ENCODE measurements at regions not wholly inside any gene's neighbourhood (a gene's known extent, or its start where the extent isn't known, plus 50 kb on each side); places are given as distances from the start of the nearest gene placed in this dataset.

DNA sequence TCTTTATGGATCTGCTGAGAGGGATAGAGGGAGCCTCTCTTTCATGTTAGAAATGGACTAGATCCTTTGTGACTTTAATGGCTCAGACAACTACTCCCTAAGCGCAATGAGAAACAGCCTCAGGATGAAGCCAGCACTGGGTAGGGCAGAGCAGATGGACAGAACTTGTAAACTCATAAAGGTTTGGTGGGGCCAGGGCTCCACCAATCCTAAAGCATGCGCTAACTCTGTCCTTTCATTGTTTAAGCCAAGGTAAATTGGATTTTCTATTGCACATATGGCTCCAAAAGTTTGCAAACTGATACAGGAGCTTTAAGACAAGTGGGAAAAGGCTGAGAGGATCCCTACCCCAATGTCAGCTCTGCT lies 178.1 kb upstream of the MEOX2 start:
- no peaks in the 10 kb centered on the region for H3K79me2 ChIP-seq (ENCODE audit: control insufficient read depth, insufficient read depth, low read length)
- no peaks in the 10 kb centered on the region for H4K20me1 ChIP-seq (replicated peaks; ENCODE audit: control insufficient read depth, insufficient read depth, low read length)
- no peak overlapping the region for H2AFZ ChIP-seq (ENCODE audit: low read depth, low read length)
- POLR2A ChIA-PET, result no interaction called here
- no peaks in the 10 kb centered on the region for H3K4me1 ChIP-seq (replicated peaks in 1 of 2; ENCODE audit: control insufficient read depth in 2 of 2, insufficient read depth in 2 of 2, low read length in 2 of 2)
- H3K4me3 ChIP-seq, result no peak overlapping the region
- no peak overlapping the region for H3K4me2 ChIP-seq (ENCODE audit: insufficient read depth, low read length)
- in situ Hi-C loops (cut with MboI), result no loop called here
- no peak overlapping the region for H3K9ac ChIP-seq (ENCODE audit: insufficient read depth in 1 of 2, low read depth in 2 of 2, low read length in 2 of 2)
- no peak for ATAC-seq
- no peaks in the 10 kb centered on the region for H3K9me1 ChIP-seq (ENCODE audit: control insufficient read depth, insufficient read depth, low read length)
- no peaks in the 10 kb centered on the region for H3K27me3 ChIP-seq (ENCODE audit: control insufficient read depth in 2 of 2, insufficient read depth in 2 of 2, low read length in 2 of 2)
- TF ChIP-seq, protein P1, sequence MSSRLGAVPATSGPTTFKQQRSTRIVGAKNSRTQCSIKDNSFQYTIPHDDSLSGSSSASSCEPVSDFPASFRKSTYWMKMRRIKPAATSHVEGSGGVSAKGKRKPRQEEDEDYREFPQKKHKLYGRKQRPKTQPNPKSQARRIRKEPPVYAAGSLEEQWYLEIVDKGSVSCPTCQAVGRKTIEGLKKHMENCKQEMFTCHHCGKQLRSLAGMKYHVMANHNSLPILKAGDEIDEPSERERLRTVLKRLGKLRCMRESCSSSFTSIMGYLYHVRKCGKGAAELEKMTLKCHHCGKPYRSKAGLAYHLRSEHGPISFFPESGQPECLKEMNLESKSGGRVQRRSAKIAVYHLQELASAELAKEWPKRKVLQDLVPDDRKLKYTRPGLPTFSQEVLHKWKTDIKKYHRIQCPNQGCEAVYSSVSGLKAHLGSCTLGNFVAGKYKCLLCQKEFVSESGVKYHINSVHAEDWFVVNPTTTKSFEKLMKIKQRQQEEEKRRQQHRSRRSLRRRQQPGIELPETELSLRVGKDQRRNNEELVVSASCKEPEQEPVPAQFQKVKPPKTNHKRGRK (tag; IDR thresholded peaks at IDR 0.05), result no peak
- TF ChIP-seq STAT5B (CRISPR knock-in tag; IDR thresholded peaks at IDR 0.05) (no peak), HDAC2 (IDR thresholded peaks at IDR 0.05) (no peak), TOE1 (IDR thresholded peaks at IDR 0.05; ENCODE audit: borderline replicate concordance) (no peak), TOE1 (CRISPR knock-in tag; IDR thresholded peaks at IDR 0.05; ENCODE audit: borderline replicate concordance, low read depth) (no peak), ZNF197 (CRISPR knock-in tag; IDR thresholded peaks at IDR 0.05; ENCODE audit: low read depth) (no peak), DNMT1 (IDR thresholded peaks at IDR 0.05) (no peak), RBM34 (IDR thresholded peaks at IDR 0.05; ENCODE audit: borderline replicate concordance, insufficient read depth, low read length) (no peak), GABPB1 (CRISPR knock-in tag; IDR thresholded peaks at IDR 0.05) (no peak), FOXP1 (CRISPR knock-in tag; IDR thresholded peaks at IDR 0.05) (no peak), ZNF316 (IDR thresholded peaks at IDR 0.05) (no peak)
- TF ChIP-seq, protein P2, sequence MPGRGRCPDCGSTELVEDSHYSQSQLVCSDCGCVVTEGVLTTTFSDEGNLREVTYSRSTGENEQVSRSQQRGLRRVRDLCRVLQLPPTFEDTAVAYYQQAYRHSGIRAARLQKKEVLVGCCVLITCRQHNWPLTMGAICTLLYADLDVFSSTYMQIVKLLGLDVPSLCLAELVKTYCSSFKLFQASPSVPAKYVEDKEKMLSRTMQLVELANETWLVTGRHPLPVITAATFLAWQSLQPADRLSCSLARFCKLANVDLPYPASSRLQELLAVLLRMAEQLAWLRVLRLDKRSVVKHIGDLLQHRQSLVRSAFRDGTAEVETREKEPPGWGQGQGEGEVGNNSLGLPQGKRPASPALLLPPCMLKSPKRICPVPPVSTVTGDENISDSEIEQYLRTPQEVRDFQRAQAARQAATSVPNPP (IDR thresholded peaks at IDR 0.05; ENCODE audit: borderline replicate concordance, insufficient read depth, insufficient read length), result no peak
- TF ChIP-seq, protein P3, sequence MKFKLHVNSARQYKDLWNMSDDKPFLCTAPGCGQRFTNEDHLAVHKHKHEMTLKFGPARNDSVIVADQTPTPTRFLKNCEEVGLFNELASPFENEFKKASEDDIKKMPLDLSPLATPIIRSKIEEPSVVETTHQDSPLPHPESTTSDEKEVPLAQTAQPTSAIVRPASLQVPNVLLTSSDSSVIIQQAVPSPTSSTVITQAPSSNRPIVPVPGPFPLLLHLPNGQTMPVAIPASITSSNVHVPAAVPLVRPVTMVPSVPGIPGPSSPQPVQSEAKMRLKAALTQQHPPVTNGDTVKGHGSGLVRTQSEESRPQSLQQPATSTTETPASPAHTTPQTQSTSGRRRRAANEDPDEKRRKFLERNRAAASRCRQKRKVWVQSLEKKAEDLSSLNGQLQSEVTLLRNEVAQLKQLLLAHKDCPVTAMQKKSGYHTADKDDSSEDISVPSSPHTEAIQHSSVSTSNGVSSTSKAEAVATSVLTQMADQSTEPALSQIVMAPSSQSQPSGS (CRISPR knock-in tag; IDR thresholded peaks at IDR 0.05), result no peak
- TF ChIP-seq, protein P4, sequence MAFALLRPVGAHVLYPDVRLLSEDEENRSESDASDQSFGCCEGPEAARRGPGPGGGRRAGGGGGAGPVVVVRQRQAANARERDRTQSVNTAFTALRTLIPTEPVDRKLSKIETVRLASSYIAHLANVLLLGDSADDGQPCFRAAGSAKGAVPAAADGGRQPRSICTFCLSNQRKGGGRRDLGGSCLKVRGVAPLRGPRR (CRISPR knock-in tag; IDR thresholded peaks at IDR 0.05), result no peak
- TF ChIP-seq, protein P5, sequence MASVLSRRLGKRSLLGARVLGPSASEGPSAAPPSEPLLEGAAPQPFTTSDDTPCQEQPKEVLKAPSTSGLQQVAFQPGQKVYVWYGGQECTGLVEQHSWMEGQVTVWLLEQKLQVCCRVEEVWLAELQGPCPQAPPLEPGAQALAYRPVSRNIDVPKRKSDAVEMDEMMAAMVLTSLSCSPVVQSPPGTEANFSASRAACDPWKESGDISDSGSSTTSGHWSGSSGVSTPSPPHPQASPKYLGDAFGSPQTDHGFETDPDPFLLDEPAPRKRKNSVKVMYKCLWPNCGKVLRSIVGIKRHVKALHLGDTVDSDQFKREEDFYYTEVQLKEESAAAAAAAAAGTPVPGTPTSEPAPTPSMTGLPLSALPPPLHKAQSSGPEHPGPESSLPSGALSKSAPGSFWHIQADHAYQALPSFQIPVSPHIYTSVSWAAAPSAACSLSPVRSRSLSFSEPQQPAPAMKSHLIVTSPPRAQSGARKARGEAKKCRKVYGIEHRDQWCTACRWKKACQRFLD (CRISPR knock-in tag; IDR thresholded peaks at IDR 0.05), result no peak
- CTCF ChIA-PET (ENCODE audit: low intra/inter-chr PET ratio), result no interaction called here
- 0% methylated on average over 2 of the region's 2 CpGs for WGBS (ENCODE audit: insufficient coverage, low coverage, missing lambda C conversion rate)
- no peaks in the 10 kb centered on the region for H3K36me3 ChIP-seq (ENCODE audit: control insufficient read depth, insufficient read depth, low read length)
- no peak for DNase-seq (ENCODE audit: extremely low read depth in 1 of 4, low spot score in 3 of 4)
- no peak overlapping the region for H3K27ac ChIP-seq (ENCODE audit: extremely low read depth, low read depth, low read length)
- intact Hi-C loops (cut with micrococcal nuclease), result no loop called here
- no TSS peak for BruUV-seq (replicated peaks)
- no peaks in the 10 kb centered on the region; the same call in 1 of the 2 replicates for H3K9me3 ChIP-seq (replicated peaks; ENCODE audit: control insufficient read depth, insufficient read depth, low read depth, low read length)
- FAIRE-seq, result no peak
